Lower lobe of right lung (tissue), 2 donors: ENCODE measurements at regions not wholly inside any gene's neighbourhood (a gene's known extent, or its start where the extent isn't known, plus 50 kb on each side); places are given as distances from the start of the nearest gene placed in this dataset.
"Not testable (repeated sequence)": the region's sequence is repeated elsewhere in the genome, so short reads cannot be mapped to it uniquely, and the experiment has no call there.

ENCODE experiments used
- ATAC-seq, 2 donors: fragments of 200-7000 bp; cut with Tn5 transposase; one replicate each; pipeline ENCODE4 v1.9.1; 2020 to 2022; ENCODE audit warnings: mild to moderate bottlenecking in 2 of 2, moderate library complexity in 2 of 2
- DNase-seq: peaks from one replicate; pipeline ENCODE4 v3.0.0-alpha.2; 2020
- H3K27ac ChIP-seq: fragments of 200-600 bp; one replicate; pipeline ENCODE4 v1.8.0; 2022
- H3K27me3 ChIP-seq: fragments of 200-600 bp; one replicate; pipeline ENCODE4 v1.8.0; 2022; ENCODE audit warnings: low read depth
- H3K36me3 ChIP-seq: fragments of 200-600 bp; one replicate; pipeline ENCODE4 v1.8.0; 2022; ENCODE audit warnings: mild to moderate bottlenecking
- H3K4me1 ChIP-seq: fragments of 200-600 bp; one replicate; pipeline ENCODE4 v1.8.0; 2022
- H3K4me3 ChIP-seq: fragments of 200-600 bp; one replicate; pipeline ENCODE4 v1.8.0; 2022; ENCODE audit warnings: mild to moderate bottlenecking
- H3K9me3 ChIP-seq: fragments of 200-600 bp; one replicate; pipeline ENCODE4 v1.8.0; 2022
- CTCF ChIP-seq: fragments of 200-600 bp; IDR thresholded peaks from one replicate; pipeline ENCODE4 v1.8.0; 2022; ENCODE audit warnings: antibody characterized with exemption, mild to moderate bottlenecking
- intact Hi-C: fragments of 100-400 bp; cut with DNase I; formaldehyde crosslinking; loops from one replicate; pipeline ENCODE4 v1.11.0; 2022
- donor health status: DM: no; HTN: yes; CAD: no; lungs with severe emphysema.

- intact Hi-C loops, H3K9me3 ChIP-seq, H3K4me3 ChIP-seq, H3K27me3 ChIP-seq, H3K36me3 ChIP-seq, H3K4me1 ChIP-seq, H3K27ac ChIP-seq: not testable (repeated sequence)
- peak; percentile 11 for TF ChIP-seq CTCF
- ATAC-seq (peak; percentile 57 to 62), DNase-seq (peak; percentile 67)
Observed at GRCh38 chr1:181247-182216, 269.9 kb downstream of the OR4F29 start.

GRCh38 chr1:180749-181205 lies 270.7 kb downstream of the OR4F29 start:
- H3K27ac ChIP-seq, H3K4me3 ChIP-seq, H3K4me1 ChIP-seq, H3K27me3 ChIP-seq, H3K9me3 ChIP-seq, intact Hi-C loops, H3K36me3 ChIP-seq: not testable (repeated sequence)
- peak; percentile 29 to 34 for ATAC-seq
- peak; percentile 41 for DNase-seq

- DNase-seq, ATAC-seq, H3K36me3 ChIP-seq, H3K4me3 ChIP-seq, H3K27me3 ChIP-seq, H3K9me3 ChIP-seq, intact Hi-C loops, H3K4me1 ChIP-seq, H3K27ac ChIP-seq: not testable (repeated sequence)
Observed at GRCh38 chr1:138842-139241, 312.6 kb downstream of the OR4F29 start.

DNA sequence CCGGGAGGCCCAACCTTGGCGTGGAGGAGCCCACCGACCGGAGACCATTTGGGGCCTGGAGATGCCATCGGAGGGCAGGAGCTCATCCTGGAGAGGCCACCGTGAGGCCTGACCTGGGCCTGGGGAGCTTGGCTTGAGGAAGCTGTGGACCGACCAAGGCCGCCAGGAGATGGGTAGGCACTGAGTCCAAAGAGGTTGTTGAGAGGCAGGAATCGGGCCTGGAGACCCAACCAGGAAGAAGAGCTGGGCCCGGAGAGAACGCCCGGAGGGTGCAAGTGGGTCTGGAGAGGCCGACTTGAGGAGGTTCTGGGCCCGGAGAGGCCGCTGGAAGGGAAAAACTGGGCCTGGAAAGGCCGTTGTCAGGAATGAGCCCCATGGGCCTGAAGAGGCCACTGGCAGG lies 313.8 kb downstream of the OR4F29 start:
- H3K27me3 ChIP-seq, H3K36me3 ChIP-seq, DNase-seq, H3K9me3 ChIP-seq, H3K27ac ChIP-seq, ATAC-seq, H3K4me3 ChIP-seq, H3K4me1 ChIP-seq, intact Hi-C loops: not testable (repeated sequence)

DNA sequence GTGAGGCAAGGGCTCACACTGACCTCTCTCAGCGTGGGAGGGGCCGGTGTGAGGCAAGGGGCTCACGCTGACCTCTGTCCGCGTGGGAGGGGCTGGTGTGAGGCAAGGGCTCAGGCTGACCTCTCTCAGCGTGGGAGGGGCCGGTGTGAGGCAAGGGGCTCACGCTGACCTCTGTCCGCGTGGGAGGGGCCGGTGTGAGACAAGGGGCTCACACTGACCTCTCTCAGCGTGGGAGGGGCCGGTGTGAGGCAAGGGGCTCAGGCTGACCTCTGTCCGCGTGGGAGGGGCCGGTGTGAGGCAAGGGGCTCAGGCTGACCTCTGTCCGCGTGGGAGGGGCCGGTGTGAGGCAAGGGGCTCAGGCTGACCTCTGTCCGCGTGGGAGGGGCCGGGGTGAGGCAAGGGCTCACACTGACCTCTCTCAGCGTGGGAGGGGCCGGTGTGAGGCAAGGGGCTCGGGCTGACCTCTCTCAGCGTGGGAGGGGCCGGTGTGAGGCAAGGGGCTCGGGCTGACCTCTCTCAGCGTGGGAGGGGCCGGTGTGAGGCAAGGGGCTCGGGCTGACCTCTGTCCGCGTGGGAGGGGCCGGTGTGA lies 315.0 kb downstream of the OR4F29 start:
- intact Hi-C loops, H3K4me3 ChIP-seq, H3K27ac ChIP-seq, H3K36me3 ChIP-seq, H3K9me3 ChIP-seq, ATAC-seq, DNase-seq, H3K4me1 ChIP-seq, H3K27me3 ChIP-seq: not testable (repeated sequence)

GRCh38 chr1:134936-135335 lies 316.5 kb downstream of the OR4F29 start:
- H3K27ac ChIP-seq, H3K9me3 ChIP-seq, H3K4me3 ChIP-seq, ATAC-seq, H3K36me3 ChIP-seq, H3K4me1 ChIP-seq, intact Hi-C loops, H3K27me3 ChIP-seq, DNase-seq: not testable (repeated sequence)

GRCh38 chr1:118440-118839 lies 333.0 kb downstream of the OR4F29 start:
- H3K36me3 ChIP-seq, ATAC-seq, H3K4me3 ChIP-seq, DNase-seq, H3K9me3 ChIP-seq, intact Hi-C loops, H3K4me1 ChIP-seq, H3K27me3 ChIP-seq, H3K27ac ChIP-seq: not testable (repeated sequence)

DNA sequence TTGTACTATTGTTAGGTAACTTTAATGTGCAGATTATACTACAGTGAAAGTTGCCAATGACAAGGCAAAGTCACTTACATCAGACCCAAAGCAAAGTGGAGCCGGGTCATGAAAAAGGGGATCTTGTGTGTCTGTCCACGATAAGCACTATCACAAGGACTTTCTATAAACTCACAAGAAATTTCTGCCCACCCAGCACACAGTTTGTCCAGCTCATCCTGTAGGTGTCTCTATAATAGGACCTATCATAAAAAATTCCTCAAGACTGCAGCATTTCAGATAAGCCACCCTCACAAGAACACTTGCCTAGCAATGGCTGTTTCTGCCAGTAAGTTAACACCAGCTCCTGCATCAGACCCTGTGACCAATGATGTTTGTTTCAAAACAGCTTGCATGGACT lies 335.9 kb downstream of the OR4F29 start:
- H3K27me3 ChIP-seq, H3K9me3 ChIP-seq, DNase-seq, H3K4me1 ChIP-seq, intact Hi-C loops, H3K4me3 ChIP-seq, H3K36me3 ChIP-seq, ATAC-seq, H3K27ac ChIP-seq: not testable (repeated sequence)

DNA sequence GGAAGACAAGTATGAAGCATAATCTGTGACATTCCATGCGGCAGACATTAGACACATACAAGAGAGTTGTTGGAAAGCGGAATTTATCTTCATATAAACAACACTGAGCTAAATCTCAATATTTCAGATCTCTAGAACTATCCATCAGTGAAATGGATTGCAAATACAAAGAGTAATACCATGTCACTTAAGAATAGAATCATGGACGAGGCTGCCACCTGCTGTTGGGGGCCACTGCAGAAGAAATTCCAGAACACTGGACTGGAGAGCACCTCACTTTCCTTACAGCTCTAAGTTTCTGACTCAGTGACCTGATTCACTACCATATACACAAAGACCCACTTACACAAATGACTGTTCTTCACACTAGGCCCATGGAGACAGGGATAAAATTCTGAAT lies 346.7 kb downstream of the OR4F29 start:
- intact Hi-C loops, ATAC-seq, H3K4me3 ChIP-seq, DNase-seq, H3K27me3 ChIP-seq, H3K27ac ChIP-seq, H3K4me1 ChIP-seq, H3K9me3 ChIP-seq, H3K36me3 ChIP-seq: not testable (repeated sequence)

GRCh38 chr1:99481-99880 lies 352.0 kb downstream of the OR4F29 start:
- H3K27me3 ChIP-seq, H3K36me3 ChIP-seq, H3K9me3 ChIP-seq, H3K4me3 ChIP-seq, H3K4me1 ChIP-seq, DNase-seq, H3K27ac ChIP-seq, ATAC-seq, intact Hi-C loops: not testable (repeated sequence)

- H3K27ac ChIP-seq, H3K4me3 ChIP-seq, H3K36me3 ChIP-seq, ATAC-seq, H3K9me3 ChIP-seq, H3K27me3 ChIP-seq, DNase-seq, H3K4me1 ChIP-seq, intact Hi-C loops: not testable (repeated sequence)
Observed at GRCh38 chr1:98811-99210, 352.7 kb downstream of the OR4F29 start.

DNA sequence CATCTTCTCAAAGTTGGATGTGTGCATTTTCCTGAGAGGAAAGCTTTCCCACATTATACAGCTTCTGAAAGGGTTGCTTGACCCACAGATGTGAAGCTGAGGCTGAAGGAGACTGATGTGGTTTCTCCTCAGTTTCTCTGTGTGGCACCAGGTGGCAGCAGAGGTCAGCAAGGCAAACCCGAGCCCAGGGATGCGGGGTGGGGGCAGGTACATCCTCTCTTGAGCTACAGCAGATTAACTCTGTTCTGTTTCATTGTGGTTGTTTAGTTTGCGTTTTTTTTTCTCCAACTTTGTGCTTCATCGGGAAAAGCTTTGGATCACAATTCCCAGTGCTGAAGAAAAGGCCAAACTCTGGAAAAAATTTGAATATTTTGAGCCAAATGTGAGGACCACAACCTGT lies 360.2 kb downstream of the OR4F29 start:
- H3K27ac ChIP-seq, H3K9me3 ChIP-seq, H3K4me3 ChIP-seq, H3K36me3 ChIP-seq, intact Hi-C loops, ATAC-seq, H3K27me3 ChIP-seq, DNase-seq, H3K4me1 ChIP-seq: not testable (repeated sequence)

- H3K4me1 ChIP-seq, H3K27me3 ChIP-seq, H3K4me3 ChIP-seq, H3K9me3 ChIP-seq, H3K36me3 ChIP-seq, intact Hi-C loops, ATAC-seq, H3K27ac ChIP-seq, DNase-seq: not testable (repeated sequence)
Observed at GRCh38 chr1:88110-88509, 363.4 kb downstream of the OR4F29 start.
